Posterior cingulate gyrus (tissue), 11 donors: ENCODE measurements at regions not wholly inside any gene's neighbourhood (a gene's known extent, or its start where the extent isn't known, plus 50 kb on each side); places are given as distances from the start of the nearest gene placed in this dataset.

Experiments
- DNase-seq, 10 donors: peaks; one replicate each; pipeline versions ENCODE4 v3.0.0 to v3.0.0-alpha.2; 2020 to 2021; ENCODE audit warnings: mixed read lengths in 3 of 10
- intact Hi-C: fragments of 100-400 bp; cut with DNase I; formaldehyde crosslinking; loops from one replicate; pipeline ENCODE4 v1.15.1; 2023

DNA sequence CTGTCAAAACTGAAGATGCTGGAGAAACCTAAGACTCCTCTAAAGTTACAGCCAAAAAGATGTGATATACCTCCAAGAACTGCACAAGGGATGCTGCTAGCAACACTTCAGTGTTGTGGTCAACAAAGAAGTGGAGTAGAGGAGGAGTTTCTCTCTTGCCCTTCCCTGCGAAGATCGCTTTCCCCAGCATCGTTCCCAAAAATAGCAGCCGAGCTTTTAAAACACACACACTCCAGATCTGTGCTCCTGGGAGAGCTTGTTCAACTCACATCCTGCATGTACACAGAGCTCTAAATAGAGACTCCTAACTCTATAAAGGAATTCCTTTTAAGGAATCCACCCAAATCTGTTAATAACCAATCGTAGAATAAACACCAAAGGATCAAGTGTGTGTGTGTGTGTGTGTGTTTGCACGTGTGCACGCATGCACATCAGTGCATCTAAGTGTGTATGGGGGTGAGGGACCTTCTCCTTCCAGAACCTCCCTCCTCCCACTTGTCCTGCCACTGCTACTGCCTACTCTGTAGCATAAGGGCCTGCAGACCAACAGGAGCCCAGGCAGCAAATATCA lies 58.5 kb downstream of the PSMG1 start:
- intact Hi-C loops: loop anchor here (5.0 kb wide), 1 partner anchor 322 kb away; no protein-coding TSS in a partner anchor
- DNase-seq: no peak

DNA sequence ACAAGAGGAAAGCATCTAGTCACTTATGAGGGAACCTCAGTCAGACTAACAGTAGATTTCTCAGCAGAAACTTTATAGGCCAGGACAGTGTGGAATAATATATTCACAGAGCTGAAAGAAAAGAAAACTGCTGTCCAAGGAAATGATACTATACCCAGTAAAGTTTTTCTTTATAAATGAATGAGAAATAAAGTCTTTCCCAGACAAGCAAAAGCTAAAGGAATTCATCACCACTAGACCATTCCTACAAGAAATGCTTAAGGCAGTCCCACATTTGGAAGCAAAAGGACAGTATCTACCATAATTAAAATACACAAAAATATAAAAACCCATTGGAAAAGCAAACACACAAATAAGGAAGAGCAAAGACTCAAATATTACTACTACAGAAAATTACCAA lies 59.9 kb downstream of the PSMG1 start:
- no peak for DNase-seq
- intact Hi-C loops: no loop called here

DNA sequence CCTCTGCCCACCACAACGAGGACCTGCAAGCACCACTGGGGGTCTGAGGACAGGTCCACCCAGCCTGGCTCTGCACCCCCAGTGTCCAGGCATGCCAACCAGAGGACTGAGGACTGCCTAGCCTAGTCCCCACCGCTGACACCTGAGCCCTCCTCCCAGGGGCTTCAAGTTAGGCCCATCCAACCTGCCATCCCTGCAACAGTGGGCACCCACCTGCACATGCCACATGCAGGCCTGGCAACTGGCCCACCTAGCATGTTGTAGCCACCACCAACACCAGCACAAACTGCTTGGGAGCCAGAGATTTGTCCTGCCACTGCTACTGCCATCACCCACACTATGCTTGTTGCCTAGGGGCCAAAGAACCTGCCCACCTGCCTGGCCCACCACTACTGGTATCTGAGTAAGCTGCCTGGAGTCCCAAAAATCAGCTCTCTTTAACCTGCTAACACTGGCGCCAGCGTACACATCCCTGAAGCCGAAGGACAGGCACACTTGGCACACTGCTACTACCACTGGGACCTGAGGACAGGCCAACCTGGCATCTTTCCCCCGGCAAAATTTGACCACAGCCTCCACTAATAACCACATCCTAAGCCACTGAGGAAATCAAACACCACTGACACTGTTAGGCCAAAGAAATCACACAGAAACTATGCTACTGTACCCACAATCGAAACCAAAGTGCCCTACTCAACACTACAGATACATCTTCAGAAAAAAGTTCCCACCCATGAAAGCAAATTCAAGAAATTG lies 61.5 kb downstream of the PSMG1 start:
- no peak for DNase-seq
- intact Hi-C loops: no loop called here

DNA sequence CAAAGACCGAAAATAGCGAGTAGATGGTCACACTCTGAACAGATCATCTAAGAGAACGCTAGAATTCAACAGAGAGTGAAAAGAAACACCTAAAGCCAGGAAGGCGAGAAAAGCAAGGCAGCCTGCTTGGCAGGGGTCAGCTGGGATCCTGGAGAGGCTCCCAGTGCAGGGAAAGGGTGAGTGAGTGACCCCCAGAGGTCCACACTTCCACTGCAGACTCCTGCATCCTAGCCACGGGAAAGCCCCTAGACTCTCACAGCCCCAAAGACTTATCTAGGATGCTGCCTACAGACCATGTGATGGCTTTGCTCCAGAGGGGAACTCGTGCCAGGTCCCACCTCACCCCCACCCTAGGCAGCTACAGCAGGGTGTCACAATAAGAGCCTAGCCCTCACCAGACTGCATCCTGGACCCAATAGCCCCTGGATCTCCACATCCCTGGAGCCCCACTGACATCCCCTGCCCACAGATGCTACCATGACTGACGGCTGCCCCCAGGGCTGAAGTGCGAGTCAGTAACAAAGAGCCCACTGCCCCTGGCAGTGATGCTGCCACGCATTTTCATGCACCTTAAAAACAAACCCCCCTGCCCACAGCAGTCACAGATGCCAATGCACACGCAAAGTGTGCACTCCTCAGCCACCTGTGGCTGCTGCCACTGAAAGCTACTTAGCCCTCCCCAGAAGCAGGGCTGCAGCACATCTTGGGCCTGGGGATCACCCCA lies 62.2 kb downstream of the PSMG1 start:
- no peak for DNase-seq
- intact Hi-C loops: no loop called here

DNA sequence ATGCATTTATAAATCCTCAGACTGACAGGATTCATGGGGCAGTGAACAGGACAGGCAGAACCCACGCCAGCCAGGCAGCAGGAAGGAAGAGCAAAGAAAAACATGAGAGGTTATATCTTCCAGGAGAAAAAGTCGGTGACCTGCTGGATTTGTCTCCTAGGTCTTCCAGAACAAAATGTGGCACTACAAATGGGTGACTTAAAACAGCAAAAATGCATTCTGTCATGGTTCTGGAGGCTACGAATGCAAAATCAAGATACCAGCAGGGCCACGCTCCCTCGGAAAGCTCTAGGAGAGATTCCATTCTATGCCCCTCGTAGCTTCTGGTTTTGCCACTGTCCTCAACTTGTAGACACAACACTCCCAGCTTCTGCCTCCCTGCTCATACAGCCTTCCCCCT lies 63.4 kb downstream of the PSMG1 start:
- intact Hi-C loops: no loop called here
- DNase-seq: no peak

DNA sequence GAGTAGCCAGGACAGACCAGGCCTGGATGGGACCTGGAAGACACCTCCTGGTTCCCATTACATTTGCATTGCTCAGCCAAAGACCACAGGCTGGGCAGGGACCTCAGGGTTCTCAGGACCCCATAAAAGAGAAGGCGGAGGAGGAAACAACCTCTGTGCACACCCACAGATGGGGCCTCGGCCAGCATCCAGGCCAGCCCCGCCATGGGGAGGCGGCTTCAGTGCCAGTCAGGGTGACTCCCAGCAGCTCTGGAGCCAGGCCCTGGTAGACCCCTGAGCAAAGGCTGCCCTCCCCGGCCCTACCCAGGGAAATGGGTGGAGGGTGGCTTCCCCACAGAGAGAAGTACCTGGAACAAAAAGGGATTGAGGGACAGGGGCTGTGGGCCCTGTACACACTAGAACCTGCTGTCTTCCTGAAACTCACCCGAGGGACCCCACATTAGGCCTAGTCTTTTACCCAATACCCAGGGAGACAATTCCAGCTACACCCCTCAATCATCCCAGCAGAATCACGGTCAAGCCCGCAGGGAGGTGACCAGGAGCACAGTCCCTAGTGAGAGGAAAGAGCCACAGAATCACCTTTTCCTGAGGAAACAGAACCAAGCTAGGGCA lies 64.5 kb downstream of the PSMG1 start:
- DNase-seq: no peak
- intact Hi-C loops: no loop called here

DNA sequence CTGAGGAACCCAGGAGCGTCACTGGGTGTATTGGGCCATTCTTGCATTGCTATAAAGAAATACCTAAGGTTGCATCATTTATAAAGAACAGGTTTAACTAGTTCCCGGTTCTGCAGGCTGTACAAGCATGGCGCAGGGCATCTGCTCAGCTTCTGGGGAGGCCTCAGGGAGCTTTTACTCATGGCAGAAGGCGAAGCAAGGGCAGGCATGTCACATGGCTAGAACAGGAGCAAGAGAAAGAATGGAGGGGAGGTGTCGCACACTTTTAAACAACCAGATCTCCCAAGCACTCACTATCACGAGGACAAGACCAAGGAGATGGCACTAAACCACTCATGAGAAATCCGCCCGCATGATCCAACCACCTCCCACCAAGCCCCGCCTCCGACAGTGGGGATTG lies 65.2 kb downstream of the PSMG1 start:
- no peak for DNase-seq
- intact Hi-C loops: no loop called here

DNA sequence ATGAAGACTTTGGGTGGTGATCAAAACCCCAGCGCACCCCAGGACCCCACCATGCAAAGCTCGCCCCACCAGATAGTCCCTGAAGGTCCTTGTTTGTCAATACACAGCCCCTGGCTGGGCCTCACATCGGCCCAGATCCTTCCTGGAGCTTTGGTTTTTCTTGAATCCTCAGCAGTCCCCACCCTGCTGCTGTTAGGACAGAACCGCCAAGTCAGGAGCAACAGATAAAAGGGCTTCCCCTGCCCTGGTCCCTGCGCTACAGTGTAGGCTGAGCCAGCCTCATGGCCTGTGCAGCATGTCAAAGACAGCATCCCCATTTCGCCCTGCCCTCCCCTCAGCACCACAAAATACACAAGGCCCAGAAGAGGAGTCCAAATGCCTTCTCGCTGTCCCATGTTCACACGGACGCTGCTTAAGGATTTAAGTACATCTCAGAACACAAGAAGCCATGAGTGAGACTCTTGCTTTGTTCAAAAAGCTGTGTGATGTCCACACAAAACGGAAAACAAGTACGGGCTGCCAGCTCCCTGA lies 65.7 kb downstream of the PSMG1 start:
- intact Hi-C loops: no loop called here
- no peak for DNase-seq

DNA sequence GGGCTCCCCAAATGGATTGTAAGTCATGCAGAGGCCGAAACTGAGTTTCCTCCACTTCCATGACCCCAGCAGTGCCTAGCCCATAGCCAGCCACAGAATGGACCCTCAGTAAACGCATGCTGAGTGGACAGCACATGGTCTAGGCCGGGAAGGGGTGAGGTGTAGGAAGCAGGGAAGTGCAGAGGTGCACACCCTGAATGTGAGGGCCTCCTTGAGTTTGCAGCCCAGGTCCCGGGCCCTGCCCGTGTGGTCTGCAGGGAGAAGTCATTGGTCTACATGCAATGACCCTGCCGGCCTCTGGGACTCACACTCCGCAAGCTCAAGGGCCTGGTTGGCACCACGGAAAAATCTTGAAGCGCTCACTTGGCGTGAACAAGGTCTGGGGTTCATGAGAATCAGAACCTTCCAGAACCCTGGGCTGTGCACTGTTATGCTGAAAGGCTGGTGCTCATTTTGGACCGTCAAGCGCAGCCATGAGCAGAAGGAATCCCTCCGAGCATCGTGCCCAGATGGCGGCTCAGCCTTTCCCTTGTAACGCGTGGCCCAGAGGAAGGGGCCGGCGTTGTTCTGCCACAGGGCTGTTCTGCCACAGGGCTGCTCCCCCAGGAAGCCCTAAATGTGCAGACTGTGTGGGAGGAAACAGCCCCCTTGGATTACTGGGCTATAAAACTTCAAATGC lies 66.4 kb downstream of the PSMG1 start:
- intact Hi-C loops: no loop called here
- no peak for DNase-seq

DNA sequence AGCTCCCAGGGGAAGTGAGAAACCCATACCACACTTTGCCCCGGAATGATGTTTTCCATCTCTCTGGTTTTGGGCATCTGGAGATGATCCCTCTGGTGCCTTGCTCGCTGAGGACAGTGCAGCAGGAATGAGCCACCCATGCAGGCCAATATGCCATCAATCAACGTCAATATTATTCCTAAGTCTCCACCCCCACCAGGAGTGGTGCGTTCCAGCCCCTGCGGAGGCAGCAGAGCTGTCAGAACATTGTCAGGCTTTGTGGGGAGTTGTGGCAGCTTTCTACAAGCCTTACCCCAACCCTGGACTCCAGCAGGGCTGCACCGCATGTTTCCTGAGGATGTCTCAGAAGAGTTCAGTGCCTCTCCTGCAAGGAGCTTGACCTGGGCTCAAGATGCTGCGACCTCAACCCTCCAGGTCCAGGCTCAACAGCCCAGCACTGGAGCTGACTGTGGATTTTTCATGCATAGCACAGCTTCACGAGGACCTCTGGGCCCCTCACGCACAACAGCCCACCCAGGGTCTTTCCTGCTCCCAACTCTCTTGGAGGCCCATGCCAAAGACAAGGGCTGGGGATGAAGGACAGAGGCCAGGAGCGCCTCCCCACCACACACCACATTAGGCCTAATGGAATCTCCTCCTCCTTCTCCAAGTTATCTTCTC lies 67.5 kb downstream of the PSMG1 start:
- intact Hi-C loops: no loop called here
- DNase-seq: no peak

DNA sequence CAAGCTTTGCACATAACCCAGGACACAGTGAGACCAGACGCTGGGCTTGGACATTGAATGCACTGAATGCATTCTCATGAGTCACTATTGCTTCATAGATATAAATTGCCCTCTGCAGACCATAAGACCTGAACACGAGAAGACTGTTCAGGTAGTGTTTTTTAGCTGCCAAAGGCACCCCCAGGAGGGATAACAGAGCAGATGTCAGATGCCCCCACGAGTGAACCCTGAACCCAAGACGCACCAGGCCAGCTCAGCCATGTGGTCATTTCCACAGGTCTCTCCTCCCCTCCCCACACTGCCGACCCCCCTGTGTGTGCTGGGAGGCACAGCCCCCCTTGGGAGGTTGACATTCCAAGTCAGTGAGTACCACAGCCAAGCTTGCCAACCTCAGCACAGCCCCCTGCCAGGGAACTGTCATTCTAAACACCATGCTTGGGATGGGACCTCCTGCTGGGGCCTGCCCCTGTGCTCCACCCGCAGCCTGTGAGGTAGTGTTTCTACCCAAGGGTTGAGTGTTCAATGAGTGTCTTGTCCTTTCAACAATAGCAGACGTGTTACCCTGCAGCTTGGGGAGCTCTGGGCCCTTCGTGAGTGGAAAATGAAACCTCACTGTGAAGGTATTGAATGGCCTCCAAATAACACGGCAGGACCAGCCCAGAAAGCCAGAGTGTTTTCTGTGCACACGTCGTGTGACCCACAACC lies 68.2 kb downstream of the PSMG1 start:
- DNase-seq: no peak

DNA sequence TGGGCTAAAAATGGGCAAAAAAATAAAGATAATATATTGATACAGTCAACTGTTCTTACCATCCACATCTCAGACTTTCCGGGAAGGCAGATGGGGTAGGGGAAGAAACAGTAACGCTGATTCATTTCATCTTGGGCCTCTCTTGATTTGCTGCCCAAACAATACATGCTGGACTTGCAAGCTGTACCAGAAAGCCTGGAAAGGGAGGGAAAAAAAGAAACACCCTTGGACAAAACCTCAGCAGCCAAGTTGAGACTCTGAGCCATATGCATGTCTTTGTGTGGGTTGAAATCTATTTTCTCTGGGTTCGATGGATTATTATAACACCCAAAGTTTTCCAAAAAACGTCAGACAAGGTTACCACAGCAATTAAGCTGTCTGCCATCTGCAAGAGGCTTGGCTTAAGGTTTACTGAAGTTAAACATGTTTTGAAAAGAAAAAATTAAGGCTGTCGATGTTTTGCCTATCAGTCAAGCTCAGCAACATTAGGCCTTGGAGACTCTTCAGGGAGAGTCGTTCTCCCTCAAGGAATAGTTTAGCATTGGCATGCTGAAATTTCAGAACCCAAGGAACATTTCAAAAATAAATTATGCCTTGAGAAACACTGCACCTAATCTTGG lies 71.2 kb downstream of the PSMG1 start:
- intact Hi-C loops: no loop called here
- DNase-seq: no peak

More for the DNA sequence above, 68.2 kb downstream of the PSMG1 start:
- intact Hi-C loops: no loop called here

DNA sequence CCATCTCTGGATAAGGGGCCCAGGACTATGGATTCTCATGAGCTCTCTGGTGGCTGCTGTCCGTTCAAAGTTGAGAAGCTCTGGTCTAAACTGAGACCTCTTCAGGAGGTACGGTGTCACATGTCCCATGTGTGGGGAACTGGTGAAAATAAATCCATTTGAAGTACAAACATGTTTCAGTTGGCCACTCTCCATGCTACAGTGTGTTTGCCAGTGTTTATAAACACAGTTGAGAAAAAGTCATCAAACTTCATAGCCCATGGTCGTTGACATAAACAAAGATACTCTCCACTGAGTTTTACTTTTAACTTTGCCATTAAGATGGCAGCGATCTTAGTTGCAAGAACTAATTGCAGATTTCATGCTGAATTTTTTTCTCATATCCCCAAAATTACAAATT lies 72.8 kb downstream of the PSMG1 start:
- DNase-seq: no peak
- intact Hi-C loops: no loop called here

DNA sequence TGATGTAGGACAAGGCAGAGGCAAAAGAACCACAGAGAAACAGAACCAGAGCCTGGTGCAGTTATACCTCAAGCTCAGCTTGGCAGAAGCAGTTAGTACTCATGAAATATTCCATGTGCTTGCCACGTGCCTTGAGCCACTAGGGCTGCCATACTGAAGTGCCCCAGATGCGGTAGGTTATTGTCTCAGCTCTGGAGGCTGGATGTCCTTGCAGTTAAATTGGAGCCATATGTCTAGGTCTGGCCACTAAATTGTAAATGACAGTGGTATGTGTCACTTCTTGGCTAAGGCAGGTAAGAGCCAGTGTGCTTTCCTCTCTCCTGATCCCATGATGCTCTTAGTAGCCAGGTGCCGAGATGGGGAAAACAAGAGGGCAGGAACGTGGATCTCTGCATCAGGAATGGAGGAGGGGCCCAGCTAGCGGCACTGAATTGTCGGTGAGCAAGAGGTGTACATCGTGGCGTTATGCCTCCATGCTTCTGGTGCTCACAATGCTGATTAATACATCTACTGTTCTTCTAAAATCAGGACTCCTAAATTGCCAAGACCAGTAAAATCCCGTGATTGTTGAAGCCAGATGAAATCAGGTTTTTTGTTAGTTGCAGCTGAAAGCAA lies 73.5 kb downstream of the PSMG1 start:
- DNase-seq: no peak
- intact Hi-C loops: no loop called here

DNA sequence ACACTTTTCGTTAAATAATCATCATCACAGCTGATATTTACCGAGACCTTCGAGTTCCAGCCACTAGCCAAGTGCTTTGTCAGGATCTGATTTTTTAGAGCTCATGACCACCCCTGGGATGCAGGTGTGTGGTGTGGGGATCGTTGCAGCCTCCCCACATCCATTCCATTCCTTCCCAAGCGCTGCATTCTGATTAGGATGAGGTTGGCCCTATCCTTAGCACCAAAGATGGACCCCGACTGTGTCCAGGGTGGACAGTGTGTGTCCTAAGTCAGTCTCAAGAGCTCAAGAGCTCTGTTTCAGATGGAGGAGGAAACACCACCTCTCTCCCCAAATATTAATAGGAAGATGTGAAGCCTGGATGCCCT lies 74.1 kb downstream of the PSMG1 start:
- DNase-seq: no peak
- intact Hi-C loops: no loop called here

DNA sequence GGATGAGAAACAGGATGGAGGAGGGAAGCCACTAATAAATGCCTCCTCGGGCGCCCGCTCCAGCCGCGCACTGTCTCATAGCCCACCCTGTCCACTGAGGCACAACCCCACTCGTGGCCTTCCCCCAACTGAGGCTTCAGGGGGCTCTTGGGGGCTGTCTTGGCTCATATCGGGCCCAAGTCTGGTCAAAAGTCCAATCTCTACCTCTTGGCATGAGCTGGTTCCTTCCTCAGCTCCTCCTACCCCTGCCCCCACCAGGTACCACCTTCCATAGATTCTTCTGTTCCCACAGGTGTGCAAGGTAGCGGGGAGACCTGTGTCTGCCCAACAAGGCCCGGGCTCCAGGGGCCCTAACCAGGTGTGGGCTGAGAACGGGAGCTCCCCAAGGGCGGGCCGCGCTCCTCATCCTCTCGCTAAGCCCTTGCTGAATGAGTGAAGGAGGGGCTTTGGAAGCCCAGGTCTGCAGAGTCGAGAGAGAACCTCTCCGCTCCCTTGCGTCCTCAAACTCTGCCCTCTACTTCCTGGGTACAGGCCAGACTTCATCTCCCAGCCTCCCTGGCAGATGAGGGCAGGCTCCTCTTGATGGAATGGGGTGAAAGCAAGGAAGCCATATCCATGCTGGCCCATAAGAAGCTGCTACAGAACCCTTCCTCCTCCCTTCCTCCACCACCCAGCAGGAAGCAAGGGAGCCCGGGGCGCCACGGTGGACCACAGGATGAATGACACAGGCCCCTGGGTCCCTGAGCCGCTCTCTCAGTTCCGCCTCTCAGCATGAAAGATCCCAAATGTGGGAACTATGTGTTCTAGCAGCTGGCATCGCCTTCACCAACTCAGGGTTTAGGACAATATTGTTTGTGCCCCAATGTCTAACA lies 74.7 kb downstream of the PSMG1 start:
- intact Hi-C loops: no loop called here
- no peak for DNase-seq

DNA sequence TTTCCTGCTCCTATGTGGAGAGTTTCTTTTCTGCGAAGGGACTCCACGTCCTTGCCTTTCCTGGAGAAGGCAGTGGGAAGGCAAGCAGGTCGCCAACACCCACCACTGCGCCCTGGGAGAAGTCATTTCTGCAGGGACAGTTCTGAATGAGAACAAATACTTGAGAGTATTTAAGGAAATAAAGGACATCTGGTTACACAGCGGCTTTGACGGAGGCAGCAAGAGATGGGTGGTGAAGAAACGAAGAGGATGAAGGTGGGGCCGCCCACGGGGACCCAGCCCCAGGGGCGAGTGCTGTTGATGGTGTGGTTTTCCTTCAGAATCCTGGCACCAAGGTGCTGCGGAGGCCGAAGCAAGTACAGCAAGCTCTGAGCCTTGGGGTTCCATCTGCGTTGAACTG lies 75.5 kb downstream of the PSMG1 start:
- intact Hi-C loops: no loop called here
- peak in 7 of 10 donors; percentile 31 to 93 (median 57) for DNase-seq
